ENCODE measurements at regions not wholly inside any gene's neighbourhood (a gene's known extent, or its start where the extent isn't known, plus 50 kb on each side); places are given as distances from the start of the nearest gene placed in this dataset.

DNA sequence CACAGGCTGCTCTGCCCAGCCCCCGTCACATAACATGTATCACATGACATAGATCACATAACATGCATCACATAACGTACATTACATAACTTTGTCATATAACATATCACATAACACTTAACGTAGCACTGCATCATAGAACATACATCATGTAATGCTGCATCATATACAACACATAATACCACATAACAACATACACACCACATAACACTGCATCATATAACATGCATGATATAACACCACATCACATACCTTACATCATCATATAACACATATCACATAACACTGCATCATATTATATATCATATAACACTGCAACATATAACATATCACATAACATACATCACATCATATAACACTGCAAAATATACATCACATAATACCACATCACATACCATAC, 83.8 kb downstream of the AXIN2 start:
- DNase-seq = no peak

- DNase-seq = no peak
These were observed 86.8 kb downstream of the AXIN2 start for GRCh38 chr17:65474660-65475059.

DNA sequence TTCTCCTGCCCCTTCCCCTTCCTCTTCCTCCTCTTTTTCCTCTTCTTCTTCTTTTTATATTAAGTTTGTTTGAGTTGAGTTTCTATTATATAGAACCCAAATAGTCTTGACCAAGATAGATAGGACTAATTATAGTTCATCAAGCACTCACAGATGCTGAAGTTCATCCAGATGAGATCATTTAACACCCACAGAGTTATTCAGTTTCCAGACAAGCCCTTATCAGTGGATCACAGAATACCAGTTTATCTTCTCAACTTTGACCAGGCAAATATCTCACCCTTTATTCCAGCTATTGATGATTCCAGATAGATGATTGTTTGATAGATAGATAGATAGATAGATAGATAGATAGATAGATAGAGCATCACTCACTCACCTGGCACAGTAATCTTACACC, 87.5 kb downstream of the AXIN2 start:
- no peak for DNase-seq

DNA sequence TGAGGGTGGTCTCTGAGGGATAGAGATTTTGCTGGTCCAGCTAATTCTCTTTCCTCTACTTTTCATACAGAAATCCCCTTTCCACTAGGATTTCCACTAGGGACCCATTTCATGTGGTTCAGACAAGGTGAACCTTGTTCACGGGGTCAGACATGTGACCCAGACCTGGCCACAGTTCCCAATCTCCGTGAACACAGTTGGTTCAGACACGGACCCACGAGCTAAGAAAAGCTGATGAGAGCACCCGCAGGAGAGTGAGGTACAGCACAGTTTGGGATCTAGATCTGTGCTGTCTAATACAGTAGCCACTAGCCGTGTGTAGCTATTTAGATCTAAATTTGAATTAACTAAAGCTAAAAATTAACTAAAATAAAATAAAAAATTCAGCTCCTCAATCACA, 88.1 kb downstream of the AXIN2 start:
- no peak for DNase-seq

GRCh38 chr17:65472666-65473309, 88.7 kb downstream of the AXIN2 start:
- peak; percentile 28 for DNase-seq

- no peak for DNase-seq
These were observed 90.7 kb downstream of the AXIN2 start for GRCh38 chr17:65470783-65471182.

- no peak for DNase-seq
These were observed 93.1 kb downstream of the AXIN2 start for GRCh38 chr17:65468321-65468720.

GRCh38 chr17:65467156-65467555, 94.3 kb downstream of the AXIN2 start:
- no peak for DNase-seq

- DNase-seq = no peak
These were observed 94.9 kb downstream of the AXIN2 start for GRCh38 chr17:65466547-65466946.

GRCh38 chr17:65463242-65463641, 98.2 kb downstream of the AXIN2 start:
- DNase-seq = no peak

- no peak for DNase-seq
These were observed 101.6 kb downstream of the AXIN2 start for GRCh38 chr17:65459677-65460347.

DNA sequence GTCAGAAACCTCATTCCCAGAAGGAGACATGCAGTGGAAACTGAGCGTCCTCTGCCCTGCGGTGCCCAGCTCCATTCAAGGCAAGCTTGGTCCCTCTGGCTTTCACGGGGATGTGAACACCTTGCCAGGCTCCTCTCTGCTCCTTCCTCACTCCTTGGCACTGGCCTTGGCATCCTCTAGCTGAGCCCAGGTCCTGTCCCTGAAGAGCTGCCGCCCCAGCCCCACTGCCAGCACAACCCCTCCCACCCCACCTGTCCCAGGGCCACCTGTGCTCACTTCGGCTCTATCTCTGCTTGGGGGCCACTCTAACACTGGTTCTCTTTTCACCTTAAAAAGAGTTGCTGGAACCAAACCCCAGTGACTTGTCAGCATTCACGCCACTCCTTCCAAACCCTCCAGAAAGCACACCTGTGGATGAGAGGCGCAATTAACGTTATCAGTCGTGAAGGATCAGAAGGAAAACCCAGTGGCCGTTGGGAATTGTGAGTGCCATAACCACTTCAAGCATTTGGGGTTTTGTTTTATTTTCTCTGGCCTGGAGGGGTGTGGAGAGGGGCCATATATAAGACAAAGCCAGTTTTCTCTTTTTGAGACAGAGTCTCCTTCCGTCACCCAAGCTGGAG, 103.7 kb downstream of the AXIN2 start:
- no peak for DNase-seq

GRCh38 chr17:65457183-65457582, 104.3 kb downstream of the AXIN2 start:
- no peak for DNase-seq

DNA sequence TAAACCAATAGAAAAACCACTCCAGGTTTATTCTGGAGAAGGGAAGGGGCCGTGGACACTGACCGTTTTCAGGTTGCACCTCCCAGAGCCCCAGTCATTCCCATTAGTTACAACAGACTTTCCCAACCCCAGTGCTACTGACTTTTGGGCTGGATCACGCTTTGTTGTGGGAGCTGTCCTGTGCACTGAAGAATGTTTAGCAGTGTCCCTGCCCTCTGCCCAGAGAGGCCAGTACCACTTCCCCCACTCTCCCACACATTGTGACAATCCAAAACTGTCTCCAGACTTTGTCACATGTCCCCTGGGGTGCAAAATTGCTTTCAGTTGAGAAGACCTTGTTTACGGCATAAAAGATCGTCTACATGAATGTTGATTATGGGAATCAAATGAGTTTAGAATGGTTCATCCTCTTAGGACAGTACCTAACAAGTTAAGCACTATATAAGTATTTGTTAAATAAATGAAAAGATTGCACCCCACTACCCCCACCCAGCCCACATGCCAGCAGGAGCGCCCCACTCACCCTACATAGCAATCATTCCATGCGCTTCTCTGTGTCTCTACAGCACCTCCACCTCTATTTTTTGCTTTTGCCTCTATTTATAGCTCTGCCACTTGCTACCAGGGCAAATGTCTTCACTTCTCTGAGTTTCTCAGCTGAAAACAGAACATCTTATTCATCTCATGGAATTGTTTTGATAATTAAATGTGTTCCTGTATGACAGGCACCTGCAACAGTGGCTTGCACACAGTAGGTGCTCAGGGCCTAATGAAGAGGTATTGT, 104.9 kb downstream of the AXIN2 start:
- DNase-seq = no peak

- peak; percentile 21 for DNase-seq
These were observed 105.5 kb downstream of the AXIN2 start for GRCh38 chr17:65455972-65456343.

DNA sequence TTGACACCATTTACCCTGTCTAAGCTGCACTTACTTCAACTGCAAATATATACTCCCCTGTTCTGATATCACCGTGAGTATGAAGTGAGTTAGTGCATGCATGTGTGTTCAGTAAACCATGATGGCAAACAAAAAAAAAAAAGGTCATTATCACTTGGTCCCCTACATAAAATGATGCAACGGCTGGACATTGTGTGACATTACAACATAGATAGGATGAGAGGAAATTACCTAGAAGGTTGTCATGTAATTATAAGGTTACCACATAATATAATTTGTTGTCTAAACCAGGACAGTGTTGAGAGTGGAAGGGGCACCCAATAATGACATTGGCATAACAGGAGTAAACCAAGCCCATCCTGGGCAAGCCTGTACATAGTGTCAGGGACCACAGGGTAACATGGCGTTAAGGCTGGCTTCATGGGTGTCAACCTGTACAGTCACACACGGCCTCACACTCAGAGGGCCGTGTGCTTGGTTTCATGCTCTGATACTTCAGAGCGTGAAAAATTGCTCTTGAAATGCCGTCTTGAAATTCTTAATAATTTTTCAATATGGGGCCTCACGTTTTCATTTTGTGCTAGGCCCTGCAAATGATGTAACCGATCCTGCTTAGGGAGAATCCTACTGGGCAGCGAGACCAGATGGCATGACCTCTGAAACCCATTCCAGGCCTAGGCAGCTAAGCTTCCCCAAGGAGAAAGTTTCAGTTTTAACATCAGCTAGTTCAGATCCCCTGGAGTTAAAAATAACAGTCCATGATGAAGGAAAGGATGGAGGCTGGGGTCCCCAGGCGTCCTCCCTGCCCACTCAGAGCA, 106.1 kb downstream of the AXIN2 start:
- no peak for DNase-seq

- DNase-seq = no peak
These were observed 108.1 kb downstream of the AXIN2 start for GRCh38 chr17:65453204-65453931.

DNA sequence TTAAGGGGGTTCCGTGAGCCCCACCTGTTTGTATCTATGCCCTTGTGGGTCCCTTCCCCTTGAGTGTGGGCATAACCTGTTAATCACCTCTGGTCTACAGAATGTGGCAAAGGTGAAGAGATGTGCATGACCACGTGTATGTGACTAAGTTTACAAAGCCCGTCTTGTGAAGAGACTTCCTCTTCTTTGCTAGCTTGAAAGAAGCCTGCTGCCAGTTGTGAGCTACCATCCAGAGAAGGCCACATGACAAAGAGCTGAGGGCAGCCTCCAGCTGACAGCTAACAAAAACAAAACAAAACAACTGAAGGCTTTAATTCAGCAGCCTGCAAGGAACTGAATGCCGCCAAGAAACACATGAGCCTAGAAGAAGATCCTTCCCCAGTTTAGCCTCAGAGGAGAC, 112.0 kb downstream of the AXIN2 start:
- DNase-seq = no peak

- no peak for DNase-seq
These were observed 113.6 kb downstream of the AXIN2 start for GRCh38 chr17:65447823-65448222.

- no peak for DNase-seq
These were observed 114.5 kb downstream of the AXIN2 start for GRCh38 chr17:65446838-65447526.

DNA sequence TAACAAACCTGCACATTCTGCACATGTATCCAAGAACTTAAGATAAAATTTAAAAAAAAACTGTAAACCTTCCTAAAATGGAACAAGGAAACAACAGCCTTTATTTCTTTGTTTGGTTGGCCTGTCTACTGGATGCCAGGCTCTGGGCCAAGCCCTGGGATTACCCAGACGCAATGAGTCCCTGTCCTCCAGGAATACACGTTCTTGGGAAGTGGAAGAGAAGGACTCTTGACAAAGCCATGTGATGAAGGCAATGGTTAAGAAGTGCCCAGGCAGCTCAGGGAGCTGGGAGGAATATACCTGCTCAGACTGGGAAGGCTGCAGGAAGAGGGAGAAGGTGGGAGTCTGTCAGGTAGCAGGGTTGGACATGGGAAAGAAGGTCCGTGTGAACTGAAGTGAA, 115.4 kb downstream of the AXIN2 start:
- no peak for DNase-seq
